Mucosa of descending colon (tissue), 3 donors: ENCODE measurements at regions not wholly inside any gene's neighbourhood (a gene's known extent, or its start where the extent isn't known, plus 50 kb on each side); places are given as distances from the start of the nearest gene placed in this dataset.

Experiments used
- ATAC-seq: fragments of 200-7000 bp; cut with Tn5 transposase; one replicate; pipeline ENCODE4 v1.9.1; 2020; ENCODE audit warnings: mild to moderate bottlenecking, moderate library complexity
- DNase-seq, 3 donors: peaks; one replicate each; pipeline ENCODE4 v3.0.0-alpha.2; 2020
- H3K36me3 ChIP-seq: fragments of 200-600 bp; one replicate; pipeline ENCODE4 v1.8.0; 2021; ENCODE audit warnings: low read depth, mild to moderate bottlenecking
- H3K4me1 ChIP-seq: fragments of 200-600 bp; one replicate; pipeline ENCODE4 v1.8.0; 2021; ENCODE audit warnings: low read depth, mild to moderate bottlenecking
- H3K4me3 ChIP-seq: fragments of 200-600 bp; one replicate; pipeline ENCODE4 v1.8.0; 2021; ENCODE audit warnings: mild to moderate bottlenecking
- H3K9me3 ChIP-seq: fragments of 200-600 bp; one replicate; pipeline ENCODE4 v1.8.0; 2021; ENCODE audit warnings: mild to moderate bottlenecking
- intact Hi-C, 2 donors: fragments of 100-400 bp; cut with DNase I in 1 of 2; cut with micrococcal nuclease in 1 of 2; formaldehyde crosslinking; loops; one replicate each; pipeline versions ENCODE4 v1.11.0 to v1.11.1; 2022; cut with DNase I, micrococcal nuclease
- TF ChIP-seq, protein P1 (sequence below): fragments of 200-600 bp; IDR thresholded peaks from one replicate; pipeline ENCODE4 v1.8.0; 2022; ENCODE audit warnings: antibody characterized with exemption, mild to moderate bottlenecking
- donor health status: DM: no; HTN: no; CAD: no; lungs with moderate emphysema.
- donor health status: DM: no; HTN: no; CAD: no.
- donor health status: DM: no; HTN: yes; CAD: no.

DNA sequence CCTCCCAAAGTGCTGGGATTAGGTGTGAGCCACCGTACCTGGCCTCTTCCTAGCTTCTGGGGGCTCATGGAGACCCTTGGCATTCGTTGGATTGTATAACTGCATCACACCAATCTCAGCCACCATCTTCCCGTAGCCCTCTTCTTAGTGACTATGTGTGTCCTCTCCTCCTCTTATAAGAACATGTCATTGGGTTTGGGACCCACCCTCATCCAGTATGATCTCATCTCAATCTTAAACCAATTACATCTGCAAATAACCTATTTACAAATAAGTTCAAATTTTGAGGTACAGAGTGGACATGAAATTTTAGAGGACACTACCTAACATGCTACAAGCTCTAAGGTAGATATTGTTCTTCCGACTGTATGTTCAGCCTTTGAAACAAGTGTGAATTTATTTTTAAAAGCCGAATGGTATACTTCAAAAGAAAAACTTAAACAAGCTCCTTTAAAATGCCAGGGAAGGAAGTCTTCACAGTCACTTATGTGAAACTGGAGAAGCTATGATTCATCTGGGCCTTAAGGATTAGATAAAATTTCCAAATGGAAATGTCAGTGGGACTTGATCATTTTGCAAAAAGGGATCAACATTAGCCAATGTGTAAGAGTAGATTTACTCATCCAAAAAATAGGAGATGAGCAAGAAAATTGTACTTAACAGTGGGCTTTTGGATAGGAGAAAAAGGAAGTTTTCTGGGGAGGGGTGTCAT lies 225.7 kb downstream of the MEX3B start:
- no peaks in the 10 kb centered on the region for H3K36me3 ChIP-seq
- H3K9me3 ChIP-seq: no peaks in the 10 kb centered on the region
- no peak for DNase-seq
- H3K4me1 ChIP-seq: no peaks in the 10 kb centered on the region
- TF ChIP-seq, protein P1, sequence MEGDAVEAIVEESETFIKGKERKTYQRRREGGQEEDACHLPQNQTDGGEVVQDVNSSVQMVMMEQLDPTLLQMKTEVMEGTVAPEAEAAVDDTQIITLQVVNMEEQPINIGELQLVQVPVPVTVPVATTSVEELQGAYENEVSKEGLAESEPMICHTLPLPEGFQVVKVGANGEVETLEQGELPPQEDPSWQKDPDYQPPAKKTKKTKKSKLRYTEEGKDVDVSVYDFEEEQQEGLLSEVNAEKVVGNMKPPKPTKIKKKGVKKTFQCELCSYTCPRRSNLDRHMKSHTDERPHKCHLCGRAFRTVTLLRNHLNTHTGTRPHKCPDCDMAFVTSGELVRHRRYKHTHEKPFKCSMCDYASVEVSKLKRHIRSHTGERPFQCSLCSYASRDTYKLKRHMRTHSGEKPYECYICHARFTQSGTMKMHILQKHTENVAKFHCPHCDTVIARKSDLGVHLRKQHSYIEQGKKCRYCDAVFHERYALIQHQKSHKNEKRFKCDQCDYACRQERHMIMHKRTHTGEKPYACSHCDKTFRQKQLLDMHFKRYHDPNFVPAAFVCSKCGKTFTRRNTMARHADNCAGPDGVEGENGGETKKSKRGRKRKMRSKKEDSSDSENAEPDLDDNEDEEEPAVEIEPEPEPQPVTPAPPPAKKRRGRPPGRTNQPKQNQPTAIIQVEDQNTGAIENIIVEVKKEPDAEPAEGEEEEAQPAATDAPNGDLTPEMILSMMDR: no peak
- ATAC-seq: no peak
- intact Hi-C loops: no loop called here
- no peak overlapping the region for H3K4me3 ChIP-seq

- Histone ChIP-seq H3K4me3 (no peak overlapping the region), H3K9me3 (no peaks in the 10 kb centered on the region), H3K4me1 (no peaks in the 10 kb centered on the region), H3K36me3 (no peaks in the 10 kb centered on the region)
- DNase-seq (no peak), ATAC-seq (no peak)
- intact Hi-C loops: no loop called here
- TF ChIP-seq, protein P1: no peak
These were observed 230.8 kb downstream of the MEX3B start for GRCh38 chr15:81814882-81815455.

- intact Hi-C loops: no loop called here
- no peak for DNase-seq
- no peaks in the 10 kb centered on the region for H3K9me3 ChIP-seq
- TF ChIP-seq, protein P1: no peak
- H3K36me3 ChIP-seq: no peaks in the 10 kb centered on the region
- no peaks in the 10 kb centered on the region for H3K4me1 ChIP-seq
- ATAC-seq: no peak
- H3K4me3 ChIP-seq: no peak overlapping the region
These were observed 232.6 kb downstream of the MEX3B start for GRCh38 chr15:81813215-81813614.

DNA sequence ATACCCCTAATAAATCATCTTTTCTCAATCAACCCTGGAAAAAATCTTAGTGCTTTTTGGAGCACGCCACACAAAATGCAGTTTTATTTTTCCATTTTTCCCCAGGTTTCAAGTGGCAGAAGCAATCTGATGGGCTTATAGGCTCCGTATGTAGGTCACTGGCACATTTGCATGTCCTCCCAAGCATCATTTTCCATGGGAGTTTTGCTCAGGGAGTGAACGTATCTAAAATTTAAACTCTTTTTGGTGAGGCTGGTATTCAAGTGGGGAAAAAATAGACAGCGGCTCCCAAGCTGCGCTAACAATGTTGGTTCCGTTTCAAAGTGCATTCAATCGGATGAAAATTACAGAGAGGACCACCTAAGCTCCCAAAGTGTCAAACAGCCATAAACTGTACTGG lies 233.4 kb downstream of the MEX3B start:
- no peaks in the 10 kb centered on the region for H3K36me3 ChIP-seq
- DNase-seq (no peak), ATAC-seq (no peak)
- TF ChIP-seq, protein P1: no peak
- H3K9me3 ChIP-seq: no peaks in the 10 kb centered on the region
- no peaks in the 10 kb centered on the region for H3K4me1 ChIP-seq
- intact Hi-C loops: no loop called here
- H3K4me3 ChIP-seq: no peak overlapping the region

DNA sequence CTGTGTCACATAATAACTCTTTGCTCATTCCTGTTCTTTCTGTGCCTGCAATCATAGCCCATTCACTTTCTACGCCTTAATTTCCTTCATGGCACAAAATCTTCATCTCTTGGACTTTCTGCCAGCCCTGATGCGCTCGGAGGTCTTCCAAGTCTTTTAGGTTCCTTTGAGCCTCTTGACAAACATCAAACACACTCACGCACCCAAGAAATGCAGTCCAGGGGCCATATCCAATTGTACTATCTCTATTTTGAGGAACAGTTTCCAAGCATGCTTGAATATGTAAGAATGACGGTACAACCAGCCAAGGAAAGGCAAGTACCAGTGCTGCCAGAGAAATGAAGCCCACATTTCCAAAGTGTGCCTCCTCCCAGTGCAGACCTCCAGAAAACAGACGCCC lies 234.1 kb downstream of the MEX3B start:
- intact Hi-C loops: no loop called here
- DNase-seq (no peak), ATAC-seq (no peak)
- no peaks in the 10 kb centered on the region for H3K4me1 ChIP-seq
- TF ChIP-seq, protein P1: no peak
- H3K9me3 ChIP-seq: no peaks in the 10 kb centered on the region
- no peak overlapping the region for H3K4me3 ChIP-seq
- no peaks in the 10 kb centered on the region for H3K36me3 ChIP-seq
